ENCODE measurements at regions not wholly inside any gene's neighbourhood (a gene's known extent, or its start where the extent isn't known, plus 50 kb on each side); places are given as distances from the start of the nearest gene placed in this dataset.

- no peak overlapping the region for H3K4me3 Mint-ChIP-seq
- H3K23me2 ChIP-seq (ENCODE audit: insufficient read length, low read depth, low read length, poor library complexity, severe bottlenecking) = no peaks in the 10 kb centered on the region
Observed at GRCh38 chr13:106958621-106959048, 390.7 kb upstream of the ARGLU1 start.

More at GRCh38 chr13:106958621-106959048, 390.7 kb upstream of the ARGLU1 start:
- Mint-ChIP-seq H3K27ac (no peak overlapping the region), H3K27me3 (ENCODE audit: low read depth) (peaks cover 1% of the 10 kb centered on the region), H3K36me3 (ENCODE audit: insufficient read depth in 1 of 3, low read depth in 3 of 3) (peaks cover 0 to 5% (median 4%) of the 10 kb centered on the region in 3 experiments; a peak in 5 of 7 replicates), H3K4me1 (no peaks in the 10 kb centered on the region), H3K9me3 (peaks cover 4 to 6% of the 10 kb centered on the region in 2 experiments)
- no peak overlapping the region for H3K56ac ChIP-seq (ENCODE audit: insufficient read length, low read depth, low read length)
- H3K18ac ChIP-seq (ENCODE audit: insufficient read length, low read depth, low read length) = no peak overlapping the region
- no peak overlapping the region for H2BK20ac ChIP-seq (ENCODE audit: low read depth, low read length, poor library complexity, severe bottlenecking)
- H3T11ph ChIP-seq (ENCODE audit: low read length) = no peak overlapping the region
- WGBS (ENCODE audit: extremely low coverage, insufficient read length, low lambda C conversion rate) = no CpG with 5 or more reads among the region's 3 CpGs
- no peak overlapping the region for H2BK15ac ChIP-seq (ENCODE audit: low read depth, low read length)
- no peak for TF ChIP-seq CTCF (conservative IDR thresholded peaks at IDR 0.05)
- no peaks in the 10 kb centered on the region for H3K4me1 ChIP-seq (ENCODE audit: insufficient read depth, low read length)
- H3K14ac ChIP-seq (ENCODE audit: insufficient read depth, low read length) = no peak overlapping the region
- H2AK5ac ChIP-seq (ENCODE audit: insufficient read length, low read length) = no peak overlapping the region
- H3K9ac ChIP-seq (ENCODE audit: extremely low read depth, insufficient read length, low read length) = no peak overlapping the region
- H4K91ac ChIP-seq (ENCODE audit: insufficient read length, low read depth, low read length) = no peak overlapping the region
- H2BK12ac ChIP-seq (ENCODE audit: insufficient read length, low read depth, low read length) = no peak overlapping the region
- H4K20me1 ChIP-seq (ENCODE audit: control insufficient read depth, insufficient read depth, insufficient read length) = no peaks in the 10 kb centered on the region
- no peak overlapping the region for H3K23ac ChIP-seq (ENCODE audit: insufficient read length, low read depth, low read length)
- H3K4me2 ChIP-seq (ENCODE audit: insufficient read depth, insufficient read length, low read length) = no peak overlapping the region
- H3K79me1 ChIP-seq (ENCODE audit: insufficient read depth, low read depth, low read length, poor library complexity, severe bottlenecking) = no peaks in the 10 kb centered on the region
- H2BK5ac ChIP-seq (ENCODE audit: insufficient read length, low read length) = no peak overlapping the region
- H3K27ac ChIP-seq (ENCODE audit: insufficient read length, low read depth, low read length) = no peak overlapping the region
- no peaks in the 10 kb centered on the region for H3K79me2 ChIP-seq (ENCODE audit: insufficient read depth, low read length)
- H4K8ac ChIP-seq (replicated peaks; ENCODE audit: insufficient read length, low read depth, low read length) = no peak overlapping the region
- no peak overlapping the region for H3K4ac ChIP-seq (ENCODE audit: low read depth, low read length)
- H2BK120ac ChIP-seq (ENCODE audit: low read depth, low read length, poor library complexity, severe bottlenecking) = no peak overlapping the region
- no peak overlapping the region for H4K5ac ChIP-seq (ENCODE audit: insufficient read length, low read depth, low read length)
- H3K27me3 ChIP-seq (ENCODE audit: insufficient read depth, low read length) = no peaks in the 10 kb centered on the region
- H2AFZ ChIP-seq (ENCODE audit: low read length) = no peak overlapping the region
- DNase-seq = no peak
- no peaks in the 10 kb centered on the region for H3K9me3 ChIP-seq (ENCODE audit: control insufficient read depth, low read depth, low read length)

All from H9 (cell line).